OCI-LY1 (cell line): ENCODE measurements at regions not wholly inside any gene's neighbourhood (a gene's known extent, or its start where the extent isn't known, plus 50 kb on each side); places are given as distances from the start of the nearest gene placed in this dataset.

ENCODE experiments used
- H2AFZ ChIP-seq: fragments of 200-600 bp; sonication (generic), shearing (Covaris generic); 2 replicates; pipeline ENCODE4 v1.6.0; 2014; ENCODE audit warnings: antibody characterized with exemption, mild to moderate bottlenecking, low read length
- H3F3A ChIP-seq: fragments of 200-600 bp; sonication (generic), shearing (Covaris generic); 2 replicates; pipeline ENCODE4 v1.6.0; 2014; ENCODE audit warnings: mild to moderate bottlenecking, antibody characterized with exemption, low read length, moderate library complexity; ENCODE audit not compliant: insufficient read depth
- H3K27ac ChIP-seq: fragments of 200-600 bp; sonication (generic); 2 replicates; pipeline ENCODE4 v1.5.1; 2014; ENCODE audit warnings: low read length, mixed run types, mild to moderate bottlenecking, low read depth; ENCODE audit not compliant: poor library complexity, severe bottlenecking
- H3K27me3 ChIP-seq: fragments of 200-600 bp; sonication (generic); 2 replicates; pipeline ENCODE4 v1.6.0; 2014; ENCODE audit warnings: antibody characterized with exemption, mild to moderate bottlenecking, low read length, moderate library complexity; ENCODE audit not compliant: insufficient read depth
- H3K36me3 ChIP-seq: fragments of 200-600 bp; sonication (generic); 2 replicates; pipeline ENCODE4 v1.6.1; 2014; ENCODE audit warnings: mild to moderate bottlenecking, antibody characterized with exemption, low read length, moderate library complexity, mixed read lengths; ENCODE audit not compliant: insufficient read depth
- H3K4me1 ChIP-seq: fragments of 200-600 bp; sonication (generic); 2 replicates; pipeline ENCODE4 v1.5.1; 2014; ENCODE audit warnings: mild to moderate bottlenecking, low read length, moderate library complexity; ENCODE audit not compliant: insufficient read depth, severe bottlenecking
- H3K4me2 ChIP-seq: fragments of 200-600 bp; sonication (generic), shearing (Covaris generic); 2 replicates; pipeline ENCODE4 v1.6.1; 2014; ENCODE audit warnings: low read length
- H3K4me3 ChIP-seq: fragments of 200-600 bp; sonication (generic); 2 replicates; pipeline ENCODE4 v1.5.1; 2014; ENCODE audit warnings: low read length, low read depth, mild to moderate bottlenecking, mixed read lengths; ENCODE audit not compliant: poor library complexity, severe bottlenecking
- H3K79me2 ChIP-seq: fragments of 200-600 bp; shearing (Covaris generic); 2 replicates; pipeline ENCODE4 v1.6.1; 2016; ENCODE audit warnings: mixed run types, low read length, mixed read lengths; ENCODE audit not compliant: insufficient read depth
- H3K9ac ChIP-seq: fragments of 200-600 bp; sonication (generic), shearing (Covaris generic); 2 replicates; pipeline ENCODE4 v1.6.1; 2014; ENCODE audit warnings: mild to moderate bottlenecking, low read length, mixed read lengths
- H3K9me2 ChIP-seq: fragments of 200-600 bp; sonication (generic), shearing (Covaris generic); 2 replicates; pipeline ENCODE4 v1.6.1; 2014; ENCODE audit warnings: low read depth, mild to moderate bottlenecking, low read length, mixed read lengths
- H3K9me3 ChIP-seq: fragments of 200-600 bp; shearing (Covaris generic); 2 replicates; pipeline ENCODE4 v1.6.1; 2014; ENCODE audit warnings: low read length, mixed read lengths
- H4K20me1 ChIP-seq: fragments of 200-600 bp; sonication (generic), shearing (Covaris generic); 2 replicates; pipeline ENCODE4 v1.6.0; 2016; ENCODE audit warnings: mild to moderate bottlenecking, low read length; ENCODE audit not compliant: insufficient read depth
- CTCF ChIP-seq: fragments of 200-600 bp; sonication (generic), shearing (Covaris generic); IDR thresholded peaks from 2 replicates; pipeline ENCODE4 v1.5.1; 2017; ENCODE audit warnings: mild to moderate bottlenecking, antibody characterized with exemption, low read length, moderate library complexity, mixed read lengths
- EZH2 ChIP-seq: fragments of 200-600 bp; sonication (generic), shearing (Covaris generic); IDR thresholded peaks from 2 replicates; pipeline ENCODE4 v1.8.0; 2017; ENCODE audit warnings: borderline replicate concordance, mixed run types, mild to moderate bottlenecking, antibody characterized with exemption, low read length, moderate library complexity, mixed read lengths

- no peaks in the 10 kb centered on the region for H3F3A ChIP-seq
- no peak overlapping the region for H2AFZ ChIP-seq
- no peaks in the 10 kb centered on the region for H3K4me1 ChIP-seq
- no peaks in the 10 kb centered on the region for H3K36me3 ChIP-seq
- no peak overlapping the region for H3K4me2 ChIP-seq
- no peak overlapping the region for H3K4me3 ChIP-seq
- H3K79me2 ChIP-seq: no peaks in the 10 kb centered on the region
- no peak overlapping the region for H3K9ac ChIP-seq
- H3K27me3 ChIP-seq: no peaks in the 10 kb centered on the region
- TF ChIP-seq CTCF (no peak), EZH2 (no peak)
- H3K27ac ChIP-seq: no peak overlapping the region
- H3K9me2 ChIP-seq: no peaks in the 10 kb centered on the region
- no peaks in the 10 kb centered on the region for H4K20me1 ChIP-seq
- no peaks in the 10 kb centered on the region for H3K9me3 ChIP-seq
These were observed 232.4 kb downstream of the SLITRK5 start for GRCh38 chr13:87903553-87903952.

- no peak overlapping the region for H2AFZ ChIP-seq
These were observed 235.2 kb downstream of the SLITRK5 start for GRCh38 chr13:87906411-87906810.

GRCh38 chr13:87907202-87907601, 236.0 kb downstream of the SLITRK5 start:
- H3K4me3 ChIP-seq: no peak overlapping the region
- H3K4me2 ChIP-seq: no peak overlapping the region
- H3K9me2 ChIP-seq: no peaks in the 10 kb centered on the region
- H3K27me3 ChIP-seq: no peaks in the 10 kb centered on the region
- no peaks in the 10 kb centered on the region for H3F3A ChIP-seq
- no peaks in the 10 kb centered on the region for H3K4me1 ChIP-seq
- H3K27ac ChIP-seq: no peak overlapping the region
- TF ChIP-seq EZH2: no peak
- TF ChIP-seq CTCF: no peak
- no peaks in the 10 kb centered on the region for H3K9me3 ChIP-seq
- H3K79me2 ChIP-seq: no peaks in the 10 kb centered on the region
- no peak overlapping the region for H3K9ac ChIP-seq
- H3K36me3 ChIP-seq: no peaks in the 10 kb centered on the region
- H2AFZ ChIP-seq: no peak overlapping the region
- H4K20me1 ChIP-seq: no peaks in the 10 kb centered on the region

More at GRCh38 chr13:87906411-87906810, 235.2 kb downstream of the SLITRK5 start:
- Histone ChIP-seq H3K27ac (no peak overlapping the region), H3K27me3 (no peaks in the 10 kb centered on the region), H3F3A (no peaks in the 10 kb centered on the region), H3K9me2 (no peaks in the 10 kb centered on the region), H3K4me2 (no peak overlapping the region), H3K4me3 (no peak overlapping the region), H3K79me2 (no peaks in the 10 kb centered on the region), H3K9ac (no peak overlapping the region), H4K20me1 (no peaks in the 10 kb centered on the region), H3K9me3 (no peaks in the 10 kb centered on the region), H3K4me1 (no peaks in the 10 kb centered on the region), H3K36me3 (no peaks in the 10 kb centered on the region)
- TF ChIP-seq EZH2 (no peak), CTCF (no peak)
